HG02840 (cell line): ENCODE measurements at regions not wholly inside any gene's neighbourhood (a gene's known extent, or its start where the extent isn't known, plus 50 kb on each side); places are given as distances from the start of the nearest gene placed in this dataset.
"Not testable (repeated sequence)": the region's sequence is repeated elsewhere in the genome, so short reads cannot be mapped to it uniquely, and the experiment has no call there.

Experiments
- ATAC-seq: cut with Tn5 transposase; IDR thresholded peaks from one replicate; pipeline ENCODE4 v1.9.1; 2021; ENCODE audit warnings: mild to moderate bottlenecking, moderate library complexity, moderate number of reproducible peaks; ENCODE audit not compliant: unreplicated experiment, low FRiP score

- ATAC-seq, result no peak
Measured at GRCh38 chr13:63472711-63473110, 2057.1 kb upstream of the PCDH20 start.

- ATAC-seq, result no peak
Measured at GRCh38 chr13:63463782-63464610, 2048.3 kb upstream of the PCDH20 start.

- no peak for ATAC-seq
Measured at GRCh38 chr13:63460462-63461090, 2044.9 kb upstream of the PCDH20 start.

- no peak for ATAC-seq
Measured at GRCh38 chr13:63457186-63457585, 2041.5 kb upstream of the PCDH20 start.

- no peak for ATAC-seq
Measured at GRCh38 chr13:63455938-63456337, 2040.3 kb upstream of the PCDH20 start.

- ATAC-seq, result no peak
Measured at GRCh38 chr13:63449550-63449949, 2033.9 kb upstream of the PCDH20 start.

- no peak for ATAC-seq
Measured at GRCh38 chr13:63448692-63449091, 2033.0 kb upstream of the PCDH20 start.

GRCh38 chr13:63446329-63446728 is 2030.7 kb upstream of the PCDH20 start:
- no peak for ATAC-seq

GRCh38 chr13:63444225-63444624 is 2028.6 kb upstream of the PCDH20 start:
- ATAC-seq, result not testable (repeated sequence)

- no peak for ATAC-seq
Measured at GRCh38 chr13:63438951-63439350, 2023.3 kb upstream of the PCDH20 start.

GRCh38 chr13:63436325-63436668 is 2020.6 kb upstream of the PCDH20 start:
- ATAC-seq, result no peak

GRCh38 chr13:63435667-63436324 is 2020.1 kb upstream of the PCDH20 start:
- no peak for ATAC-seq

- ATAC-seq, result no peak
Measured at GRCh38 chr13:63433546-63434150, 2018.0 kb upstream of the PCDH20 start.

GRCh38 chr13:63427170-63427569 is 2011.5 kb upstream of the PCDH20 start:
- no peak for ATAC-seq

GRCh38 chr13:63425131-63425530 is 2009.5 kb upstream of the PCDH20 start:
- no peak for ATAC-seq

GRCh38 chr13:63421123-63421522 is 2005.5 kb upstream of the PCDH20 start:
- ATAC-seq, result no peak

GRCh38 chr13:63420685-63421084 is 2005.0 kb upstream of the PCDH20 start:
- no peak for ATAC-seq

GRCh38 chr13:63414247-63414646 is 1998.6 kb upstream of the PCDH20 start:
- ATAC-seq, result no peak

- no peak for ATAC-seq
Measured at GRCh38 chr13:63409791-63410351, 1994.2 kb upstream of the PCDH20 start.

- ATAC-seq, result no peak
Measured at GRCh38 chr13:63408331-63409189, 1992.9 kb upstream of the PCDH20 start.
